Mesothelial cell of epicardium (in vitro differentiated cells): ENCODE measurements at regions not wholly inside any gene's neighbourhood (a gene's known extent, or its start where the extent isn't known, plus 50 kb on each side); places are given as distances from the start of the nearest gene placed in this dataset.

Experiments
- DNase-seq, 2 experiments: peaks; one replicate each; pipeline ENCODE4 v3.0.0; 2021; ENCODE audit warnings: low spot score in 2 of 2; ENCODE audit not compliant: unreplicated experiment in 2 of 2
- H3K27ac Mint-ChIP-seq: 2 replicates; pipeline ENCODE4 v1.8.0; 2021; ENCODE audit warnings: mixed read lengths
- H3K27me3 Mint-ChIP-seq: 2 replicates; pipeline ENCODE4 v1.8.0; 2021; ENCODE audit warnings: low read depth, mixed read lengths
- H3K36me3 Mint-ChIP-seq: 2 replicates; pipeline ENCODE4 v1.8.0; 2021; ENCODE audit warnings: mixed read lengths
- H3K4me1 Mint-ChIP-seq: 2 replicates; pipeline ENCODE4 v1.8.0; 2021; ENCODE audit warnings: mixed read lengths
- H3K4me3 Mint-ChIP-seq: 2 replicates; pipeline ENCODE4 v1.8.0; 2021; ENCODE audit warnings: mild to moderate bottlenecking, moderate library complexity, mixed read lengths
- H3K9me3 Mint-ChIP-seq: 2 replicates; pipeline ENCODE4 v1.8.0; 2021; ENCODE audit warnings: mixed read lengths
- TF ChIP-seq, protein P1 (sequence below): fragments of 200-600 bp; sonication (generic); IDR thresholded peaks from one replicate; pipeline ENCODE4 v1.5.0; 2021; ENCODE audit warnings: antibody characterized with exemption; ENCODE audit not compliant: unreplicated experiment

DNA sequence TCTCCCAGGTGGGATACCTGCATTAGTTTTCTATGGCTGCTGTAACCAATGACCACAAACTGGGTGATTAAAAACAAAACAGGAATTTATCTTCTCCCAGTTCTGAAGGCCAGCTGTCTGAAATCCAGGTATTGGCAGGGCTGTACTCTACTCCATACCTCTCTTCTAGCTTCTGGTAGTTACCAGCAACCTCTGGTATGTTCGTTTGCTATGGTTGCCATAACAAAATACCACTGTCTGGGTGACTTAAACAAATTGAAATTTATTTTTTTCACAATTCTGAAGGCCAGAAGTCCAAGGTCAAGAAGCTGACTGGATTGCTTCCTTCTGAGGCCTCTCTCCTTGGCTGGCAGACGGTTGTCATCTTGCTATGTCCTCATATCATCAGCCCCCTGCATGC is 642.1 kb upstream of the TENM3 start:
- DNase-seq = no peak
- TF ChIP-seq, protein P1, sequence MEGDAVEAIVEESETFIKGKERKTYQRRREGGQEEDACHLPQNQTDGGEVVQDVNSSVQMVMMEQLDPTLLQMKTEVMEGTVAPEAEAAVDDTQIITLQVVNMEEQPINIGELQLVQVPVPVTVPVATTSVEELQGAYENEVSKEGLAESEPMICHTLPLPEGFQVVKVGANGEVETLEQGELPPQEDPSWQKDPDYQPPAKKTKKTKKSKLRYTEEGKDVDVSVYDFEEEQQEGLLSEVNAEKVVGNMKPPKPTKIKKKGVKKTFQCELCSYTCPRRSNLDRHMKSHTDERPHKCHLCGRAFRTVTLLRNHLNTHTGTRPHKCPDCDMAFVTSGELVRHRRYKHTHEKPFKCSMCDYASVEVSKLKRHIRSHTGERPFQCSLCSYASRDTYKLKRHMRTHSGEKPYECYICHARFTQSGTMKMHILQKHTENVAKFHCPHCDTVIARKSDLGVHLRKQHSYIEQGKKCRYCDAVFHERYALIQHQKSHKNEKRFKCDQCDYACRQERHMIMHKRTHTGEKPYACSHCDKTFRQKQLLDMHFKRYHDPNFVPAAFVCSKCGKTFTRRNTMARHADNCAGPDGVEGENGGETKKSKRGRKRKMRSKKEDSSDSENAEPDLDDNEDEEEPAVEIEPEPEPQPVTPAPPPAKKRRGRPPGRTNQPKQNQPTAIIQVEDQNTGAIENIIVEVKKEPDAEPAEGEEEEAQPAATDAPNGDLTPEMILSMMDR = no peak
- Mint-ChIP-seq H3K27me3 (peaks cover 5% of the 10 kb centered on the region), H3K4me3 (no peak overlapping the region), H3K27ac (no peak overlapping the region), H3K9me3 (peaks cover 3% of the 10 kb centered on the region), H3K4me1 (peaks cover 7% of the 10 kb centered on the region), H3K36me3 (no peaks in the 10 kb centered on the region)

DNA sequence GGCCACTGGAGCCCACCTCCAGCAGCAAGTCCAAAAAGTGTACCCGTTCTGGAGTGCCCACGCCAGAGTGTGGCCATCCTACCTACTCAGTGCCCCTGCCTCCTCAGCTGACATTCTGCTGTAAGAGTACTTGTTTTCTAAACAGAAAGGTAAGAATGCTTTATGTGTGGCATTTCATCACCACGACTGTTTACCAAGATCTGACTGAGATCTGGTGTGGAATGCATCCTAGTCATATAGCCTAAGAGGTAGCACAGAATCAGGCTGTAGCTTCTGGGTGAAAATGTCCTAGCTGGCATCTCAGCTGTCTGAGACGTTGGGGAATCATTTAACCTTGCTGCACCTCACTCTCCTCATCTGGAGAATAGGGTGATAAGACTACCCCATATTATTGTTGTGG is 638.7 kb upstream of the TENM3 start:
- TF ChIP-seq, protein P1 = no peak
- Mint-ChIP-seq H3K9me3 (no peaks in the 10 kb centered on the region), H3K4me3 (no peak overlapping the region), H3K27ac (no peak overlapping the region), H3K27me3 (peaks cover 25% of the 10 kb centered on the region), H3K36me3 (no peaks in the 10 kb centered on the region), H3K4me1 (peaks cover 11% of the 10 kb centered on the region)
- DNase-seq = no peak

DNA sequence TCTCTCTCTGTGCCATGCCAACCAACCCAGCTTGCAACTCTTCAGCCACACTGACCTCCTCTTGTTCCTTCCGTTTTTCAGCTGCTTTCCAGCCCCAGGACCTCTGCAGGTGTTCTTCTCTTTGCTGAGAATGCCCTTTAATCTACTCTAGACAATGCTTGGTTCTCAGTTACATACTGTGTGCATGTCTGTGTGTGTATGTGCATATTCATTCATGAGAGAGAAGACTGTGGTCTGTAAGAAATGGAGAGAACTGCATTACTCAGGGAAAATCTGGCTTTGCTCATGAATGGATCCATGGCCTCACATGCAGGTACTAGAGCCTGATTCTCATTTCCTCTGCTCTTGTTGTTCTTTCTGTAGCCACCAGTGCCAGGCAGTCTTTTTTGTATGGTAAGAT is 636.9 kb upstream of the TENM3 start:
- no peak overlapping the region for H3K4me3 Mint-ChIP-seq
- no peaks in the 10 kb centered on the region for H3K9me3 Mint-ChIP-seq
- H3K27me3 Mint-ChIP-seq = peaks cover 25% of the 10 kb centered on the region
- TF ChIP-seq, protein P1 = no peak
- H3K4me1 Mint-ChIP-seq = peaks cover 27% of the 10 kb centered on the region
- H3K36me3 Mint-ChIP-seq = no peaks in the 10 kb centered on the region
- H3K27ac Mint-ChIP-seq = no peak overlapping the region
- no peak for DNase-seq

DNA sequence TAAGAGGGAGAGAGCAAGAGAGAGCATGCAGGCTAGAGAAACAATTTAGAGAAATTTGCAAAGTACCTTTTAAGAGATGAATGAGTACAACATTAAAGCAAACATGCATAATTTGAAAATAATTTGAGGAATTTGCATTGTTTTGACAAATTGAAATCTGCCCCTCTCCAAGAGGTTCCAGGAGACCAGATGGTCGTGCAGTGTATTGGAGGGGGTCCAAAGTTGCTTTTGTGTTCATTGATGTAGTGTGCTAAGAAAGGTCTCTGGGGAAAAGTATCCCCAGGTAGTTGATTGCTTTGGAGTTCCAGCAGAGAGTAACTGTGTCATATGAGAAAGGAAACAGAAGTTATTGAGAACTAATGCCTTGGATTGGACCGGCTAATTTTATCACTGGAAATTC is 635.0 kb upstream of the TENM3 start:
- H3K9me3 Mint-ChIP-seq = no peaks in the 10 kb centered on the region
- H3K4me3 Mint-ChIP-seq = no peak overlapping the region
- peaks cover 39% of the 10 kb centered on the region for H3K4me1 Mint-ChIP-seq
- TF ChIP-seq, protein P1 = no peak
- H3K27me3 Mint-ChIP-seq = peaks cover 24% of the 10 kb centered on the region
- H3K27ac Mint-ChIP-seq = no peak overlapping the region
- no peaks in the 10 kb centered on the region for H3K36me3 Mint-ChIP-seq
- no peak for DNase-seq

DNA sequence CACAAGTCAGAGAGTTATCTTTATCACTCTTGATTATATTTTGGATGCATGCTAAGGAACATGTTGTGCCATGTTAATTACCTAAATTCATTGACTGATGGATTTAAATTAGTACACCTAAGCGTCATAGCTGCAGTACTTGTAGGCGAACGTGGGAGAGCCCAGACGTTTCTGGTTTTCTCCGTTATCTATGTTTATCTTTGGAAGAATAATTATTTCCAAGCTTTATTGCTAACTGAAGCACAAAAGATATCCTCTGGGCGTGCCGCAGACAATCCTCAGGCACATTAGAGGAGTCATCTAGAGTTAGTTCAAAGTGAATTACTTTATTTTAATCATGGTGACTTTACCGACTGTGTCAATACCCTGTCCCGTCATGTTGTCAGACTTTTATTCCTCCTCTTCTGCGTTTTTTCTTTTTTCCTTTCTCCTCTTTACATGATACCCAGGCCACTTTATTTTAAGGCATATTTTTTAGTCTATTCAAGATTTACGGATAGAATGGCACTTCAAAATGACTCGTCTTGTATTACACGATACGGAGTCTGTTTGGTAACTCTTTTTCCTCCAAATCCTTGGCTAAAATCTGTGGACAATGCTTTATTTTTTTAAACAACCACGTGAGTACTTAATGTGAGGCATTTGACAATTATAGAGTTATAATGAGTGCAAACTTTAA is 632.0 kb upstream of the TENM3 start:
- Mint-ChIP-seq H3K4me1 (peaks cover 39% of the 10 kb centered on the region), H3K9me3 (no peaks in the 10 kb centered on the region), H3K27me3 (peaks cover 26% of the 10 kb centered on the region), H3K4me3 (no peak overlapping the region), H3K36me3 (no peaks in the 10 kb centered on the region), H3K27ac (no peak overlapping the region)
- no peak for DNase-seq
- TF ChIP-seq, protein P1 = no peak
